ENCODE measurements at regions not wholly inside any gene's neighbourhood (a gene's known extent, or its start where the extent isn't known, plus 50 kb on each side); places are given as distances from the start of the nearest gene placed in this dataset.

GRCh38 chr2:67950919-67951318 lies 111.9 kb downstream of the C1D start:
- no peak overlapping the region for H3K27ac ChIP-seq
- no peak for DNase-seq (ENCODE audit: low spot score)
- no peak overlapping the region for H3K4me3 ChIP-seq
- TF ChIP-seq, protein P1, sequence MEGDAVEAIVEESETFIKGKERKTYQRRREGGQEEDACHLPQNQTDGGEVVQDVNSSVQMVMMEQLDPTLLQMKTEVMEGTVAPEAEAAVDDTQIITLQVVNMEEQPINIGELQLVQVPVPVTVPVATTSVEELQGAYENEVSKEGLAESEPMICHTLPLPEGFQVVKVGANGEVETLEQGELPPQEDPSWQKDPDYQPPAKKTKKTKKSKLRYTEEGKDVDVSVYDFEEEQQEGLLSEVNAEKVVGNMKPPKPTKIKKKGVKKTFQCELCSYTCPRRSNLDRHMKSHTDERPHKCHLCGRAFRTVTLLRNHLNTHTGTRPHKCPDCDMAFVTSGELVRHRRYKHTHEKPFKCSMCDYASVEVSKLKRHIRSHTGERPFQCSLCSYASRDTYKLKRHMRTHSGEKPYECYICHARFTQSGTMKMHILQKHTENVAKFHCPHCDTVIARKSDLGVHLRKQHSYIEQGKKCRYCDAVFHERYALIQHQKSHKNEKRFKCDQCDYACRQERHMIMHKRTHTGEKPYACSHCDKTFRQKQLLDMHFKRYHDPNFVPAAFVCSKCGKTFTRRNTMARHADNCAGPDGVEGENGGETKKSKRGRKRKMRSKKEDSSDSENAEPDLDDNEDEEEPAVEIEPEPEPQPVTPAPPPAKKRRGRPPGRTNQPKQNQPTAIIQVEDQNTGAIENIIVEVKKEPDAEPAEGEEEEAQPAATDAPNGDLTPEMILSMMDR (IDR thresholded peaks at IDR 0.05) = no peak

- TF ChIP-seq, protein P1 (IDR thresholded peaks at IDR 0.05) = no peak
- no peak overlapping the region for H3K4me3 ChIP-seq
- H3K27ac ChIP-seq = no peak overlapping the region
- DNase-seq (ENCODE audit: low spot score) = no peak
Observed at GRCh38 chr2:67952066-67952465, 110.7 kb downstream of the C1D start.

DNA sequence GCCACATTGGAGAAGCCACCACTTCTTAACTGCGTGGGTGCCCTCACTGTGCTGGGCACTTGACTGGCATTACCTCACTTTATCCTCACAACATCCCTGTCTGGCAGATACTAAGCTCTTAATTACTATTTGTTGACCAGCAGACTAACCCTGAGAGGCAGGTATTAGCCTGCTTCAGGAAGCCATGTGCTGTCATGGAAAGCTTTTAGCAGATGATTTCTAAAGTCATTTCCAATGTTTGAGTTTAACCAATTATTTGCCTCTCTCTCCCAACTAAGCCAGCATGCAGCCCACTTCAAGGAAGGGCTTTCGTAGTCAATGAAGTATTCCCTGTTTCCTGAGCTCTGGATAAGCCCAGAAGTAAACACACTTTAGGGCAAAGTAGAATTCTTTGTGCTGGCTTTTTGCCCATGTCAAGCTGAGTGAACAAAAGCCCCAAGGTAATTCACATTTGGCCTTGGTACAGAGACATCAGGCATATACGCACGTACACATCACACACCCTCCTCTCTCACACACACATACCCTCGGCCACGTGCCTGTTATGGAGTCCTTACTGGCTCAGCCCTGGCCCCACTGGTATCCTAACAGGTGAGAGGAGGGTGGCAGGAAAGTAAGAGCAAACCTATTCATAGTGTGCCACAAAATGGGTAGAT lies 108.6 kb downstream of the C1D start:
- Histone ChIP-seq H3K4me3 (no peak overlapping the region), H3K27ac (no peak overlapping the region)
- DNase-seq (ENCODE audit: low spot score) = no peak
- TF ChIP-seq, protein P1 (IDR thresholded peaks at IDR 0.05) = no peak

DNA sequence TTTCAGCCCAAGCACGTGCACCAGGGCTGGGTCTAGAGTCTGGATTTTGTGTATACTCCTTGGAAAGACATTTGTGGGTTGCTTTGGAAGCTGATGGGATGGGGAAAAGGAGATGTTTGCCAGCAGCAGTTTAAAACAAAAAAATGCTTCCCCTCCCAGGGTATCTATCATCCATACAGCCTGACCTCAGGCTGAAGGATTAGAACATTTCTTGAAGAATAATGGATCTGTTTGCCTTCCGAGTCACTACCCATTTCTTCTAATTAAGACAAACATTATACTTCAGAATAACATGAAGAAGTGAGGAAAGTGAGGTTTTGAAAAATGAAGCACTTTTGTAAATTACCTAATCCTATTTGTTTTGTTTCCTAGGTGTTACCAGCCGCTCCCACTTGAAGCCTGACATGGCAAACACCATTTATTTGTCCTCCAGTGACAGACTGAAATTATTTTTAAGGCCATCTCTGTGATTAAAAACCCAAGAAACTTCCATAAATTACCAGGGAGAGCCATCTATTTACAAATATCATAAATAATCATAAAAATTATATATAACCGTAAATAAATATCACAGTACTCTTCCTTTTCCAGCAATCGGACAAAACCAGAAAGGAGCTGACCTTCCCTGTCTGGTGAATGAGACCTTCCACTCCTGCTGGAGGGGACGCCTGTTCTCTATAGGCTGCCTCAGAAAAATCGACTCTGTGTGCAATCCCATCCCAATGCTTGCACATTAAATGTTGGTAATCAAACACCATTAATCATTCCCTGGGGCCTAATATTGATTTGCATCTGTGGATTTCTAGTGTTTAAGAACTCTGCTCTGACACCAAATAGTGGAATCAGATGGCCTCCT lies 106.8 kb downstream of the C1D start:
- no peak for DNase-seq (ENCODE audit: low spot score)
- TF ChIP-seq, protein P1 (IDR thresholded peaks at IDR 0.05) = no peak
- Histone ChIP-seq H3K27ac (no peak overlapping the region), H3K4me3 (no peak overlapping the region)

DNA sequence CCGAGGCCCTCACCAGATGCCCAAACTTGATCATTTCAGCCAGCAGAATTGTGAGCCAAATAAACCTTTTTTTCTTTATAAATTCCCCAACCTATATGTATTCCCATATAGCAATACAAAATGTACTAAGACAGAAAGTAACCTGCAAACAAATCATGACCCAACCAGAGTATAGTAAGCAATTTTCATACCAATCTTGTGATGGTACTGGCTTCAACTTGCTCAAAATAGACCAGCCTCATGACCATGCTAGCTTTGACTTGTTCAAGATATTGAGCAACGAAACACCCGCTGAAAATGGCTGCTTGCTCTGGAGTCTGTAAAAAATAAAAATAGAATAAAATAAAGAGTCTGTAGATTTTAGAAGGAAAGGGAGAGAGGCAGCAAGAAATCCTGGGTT lies 97.6 kb downstream of the C1D start:
- Histone ChIP-seq H3K27ac (no peak overlapping the region), H3K4me3 (no peak overlapping the region)
- TF ChIP-seq, protein P1 (IDR thresholded peaks at IDR 0.05) = no peak
- DNase-seq (ENCODE audit: low spot score) = no peak

GRCh38 chr2:67970071-67970470 lies 92.7 kb downstream of the C1D start:
- no peak for DNase-seq (ENCODE audit: low spot score)
- Histone ChIP-seq H3K27ac (no peak overlapping the region), H3K4me3 (no peak overlapping the region)
- TF ChIP-seq, protein P1 (IDR thresholded peaks at IDR 0.05) = no peak

- no peak for DNase-seq (ENCODE audit: low spot score)
- no peak overlapping the region for H3K4me3 ChIP-seq
- H3K27ac ChIP-seq = no peak overlapping the region
- TF ChIP-seq, protein P1 (IDR thresholded peaks at IDR 0.05) = no peak
Observed at GRCh38 chr2:67970542-67970941, 92.3 kb downstream of the C1D start.

Data from coronary artery (tissue), 2 donors.